GM21360 (cell line): ENCODE measurements at regions not wholly inside any gene's neighbourhood (a gene's known extent, or its start where the extent isn't known, plus 50 kb on each side); places are given as distances from the start of the nearest gene placed in this dataset.
"Not testable (repeated sequence)": the region's sequence is repeated elsewhere in the genome, so short reads cannot be mapped to it uniquely, and the experiment has no call there.

Source experiments
- ATAC-seq: cut with Tn5 transposase; IDR thresholded peaks from one replicate; pipeline ENCODE4 v1.9.1; 2021; ENCODE audit warnings: mild to moderate bottlenecking, moderate library complexity; ENCODE audit not compliant: unreplicated experiment

DNA sequence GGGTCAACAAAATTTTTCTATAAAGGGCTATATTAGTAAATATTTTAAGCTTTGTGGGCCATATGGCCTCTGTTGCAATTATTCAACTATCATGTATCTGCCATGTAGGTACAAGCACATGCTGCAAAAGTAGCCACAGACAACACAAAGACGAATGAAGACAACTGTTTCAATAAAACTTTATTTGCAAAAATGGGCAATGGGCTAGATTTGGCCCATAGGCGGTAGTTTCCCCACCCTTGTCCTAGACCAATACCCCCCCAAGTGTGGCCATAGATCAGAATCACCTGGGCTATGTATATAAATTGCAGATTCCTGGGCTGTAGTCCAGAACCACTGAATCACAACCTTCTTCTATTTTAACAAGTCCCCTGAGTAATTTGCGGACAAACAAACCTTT, 331.0 kb upstream of the PSMD7 start:
- no peak for ATAC-seq

DNA sequence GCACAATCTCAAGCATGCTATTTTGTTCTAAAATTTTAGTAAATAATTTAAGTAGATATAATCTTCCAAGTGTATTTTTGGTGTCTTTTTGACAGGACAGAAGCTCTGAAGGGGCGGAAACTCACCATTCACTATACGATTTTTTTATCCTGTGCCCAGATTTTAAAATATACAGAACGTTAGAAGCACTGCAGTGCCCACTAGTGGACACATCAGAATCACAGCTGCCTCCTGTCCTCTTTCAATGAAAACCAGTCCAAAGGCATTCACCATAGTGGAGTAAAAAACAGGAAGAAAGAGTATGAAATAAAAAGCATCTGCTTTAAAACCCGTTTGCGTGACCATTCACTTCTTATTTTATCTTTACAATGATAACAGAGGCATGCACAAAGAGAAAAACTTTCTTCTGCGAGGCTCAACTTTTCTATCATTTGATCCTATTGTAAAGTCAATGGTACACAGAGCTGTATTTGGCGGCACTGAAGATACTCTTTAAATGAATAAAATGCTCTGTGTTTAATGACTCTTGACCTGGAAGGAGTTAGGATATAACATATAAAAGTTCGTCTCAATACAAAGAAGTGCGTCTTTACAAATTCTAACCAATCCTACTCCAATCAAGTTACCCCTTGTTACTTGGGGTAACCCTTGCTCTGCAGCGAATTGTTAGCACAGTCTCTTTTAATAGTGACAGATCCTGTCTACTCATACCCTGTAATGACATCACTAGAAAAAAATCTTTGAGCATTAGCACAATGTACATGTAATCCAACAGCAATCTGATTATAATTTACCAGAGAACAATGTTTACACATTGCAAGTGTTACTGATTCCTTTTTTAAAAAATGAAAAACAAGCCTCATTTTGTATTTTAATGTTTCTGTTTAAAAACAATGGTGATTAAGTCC, 339.8 kb upstream of the PSMD7 start:
- no peak for ATAC-seq

DNA sequence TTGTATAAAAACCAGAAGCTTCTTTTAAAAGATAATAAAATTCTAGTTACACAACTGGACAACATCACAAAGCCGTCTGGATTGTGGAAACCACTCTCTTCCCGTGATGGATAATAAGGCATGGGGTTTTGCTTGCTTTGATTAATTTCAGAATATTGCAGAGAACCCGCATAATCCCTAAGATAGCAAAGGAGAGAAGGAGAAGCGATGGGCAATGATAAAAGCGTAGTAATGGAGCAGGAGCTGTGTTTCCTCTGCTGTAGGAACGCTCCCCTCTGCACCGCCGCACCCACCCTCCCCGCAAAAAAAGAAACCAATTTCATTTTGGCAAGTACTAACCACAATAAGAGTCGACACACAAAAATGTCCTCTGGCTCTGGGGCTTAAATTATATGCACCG, 340.9 kb upstream of the PSMD7 start:
- ATAC-seq = no peak

DNA sequence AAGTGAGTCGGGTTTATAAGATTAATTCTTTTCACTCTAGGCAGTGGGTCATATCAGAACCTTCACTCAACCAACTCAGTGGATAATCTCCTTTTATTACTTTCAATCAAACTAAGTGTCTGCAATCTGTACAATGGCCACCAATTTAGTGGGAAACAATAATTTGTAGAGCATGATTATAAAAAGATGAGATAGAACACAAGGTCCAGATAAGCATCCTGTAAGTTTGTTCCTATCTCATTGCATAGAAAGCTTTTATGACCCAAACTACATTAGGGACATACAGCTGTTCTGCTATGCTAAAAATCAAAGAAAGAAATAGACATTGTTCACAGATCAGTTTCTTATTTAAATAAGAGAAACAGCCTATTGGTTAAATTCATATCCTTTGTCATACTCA, 341.4 kb upstream of the PSMD7 start:
- no peak for ATAC-seq

DNA sequence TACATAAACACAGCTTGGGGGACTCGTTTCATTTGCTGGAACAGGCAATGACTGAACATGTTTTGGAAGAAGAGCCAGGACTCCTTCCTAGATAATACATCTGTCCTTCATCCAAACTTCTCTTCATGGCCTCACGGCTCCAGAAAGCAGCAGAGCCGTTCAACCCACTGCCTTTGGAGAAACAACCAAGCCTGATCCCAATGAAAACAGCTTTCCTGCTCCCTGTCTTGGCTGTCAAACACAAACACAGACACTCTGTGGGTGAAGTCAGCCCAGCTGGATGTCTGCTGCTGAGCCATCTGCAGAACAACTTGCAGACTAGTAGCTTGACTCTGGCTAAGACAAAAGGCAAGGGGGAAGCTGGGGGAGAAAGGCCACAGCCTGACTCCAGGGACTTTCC, 345.1 kb upstream of the PSMD7 start:
- ATAC-seq = no peak

DNA sequence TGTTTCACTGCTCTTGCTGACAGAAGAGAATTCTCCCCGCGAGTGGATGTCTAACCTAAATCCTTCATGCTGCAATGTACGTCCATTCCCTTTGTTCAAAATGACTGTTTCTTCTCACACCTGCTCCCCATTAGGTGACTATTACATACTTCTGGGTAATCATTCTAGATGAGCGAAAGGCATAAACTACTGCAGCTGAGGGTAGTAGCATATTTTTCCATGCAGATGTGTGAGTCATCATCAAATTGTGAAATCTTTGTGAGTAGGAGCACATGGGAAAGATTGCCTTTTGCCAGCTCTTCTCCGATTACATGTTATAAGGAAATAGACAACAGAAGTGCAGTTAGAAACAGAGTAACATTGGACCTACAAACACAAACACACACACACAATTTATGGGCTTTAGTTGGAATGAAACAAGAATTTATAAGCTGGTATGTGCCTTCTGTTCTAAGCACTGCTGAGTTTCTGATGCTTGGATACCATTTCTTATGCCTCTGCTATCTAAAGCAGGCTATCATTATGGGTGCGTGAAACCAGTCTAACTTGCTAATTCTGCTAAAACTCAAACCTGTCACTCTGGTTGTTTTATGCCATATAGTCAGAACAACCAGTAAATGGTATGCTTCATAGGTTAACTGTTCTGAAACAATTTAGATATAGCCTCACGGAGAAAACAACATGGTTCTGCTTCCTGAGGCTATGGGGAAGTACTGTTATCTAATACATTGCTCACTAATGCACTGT, 346.9 kb upstream of the PSMD7 start:
- no peak for ATAC-seq

DNA sequence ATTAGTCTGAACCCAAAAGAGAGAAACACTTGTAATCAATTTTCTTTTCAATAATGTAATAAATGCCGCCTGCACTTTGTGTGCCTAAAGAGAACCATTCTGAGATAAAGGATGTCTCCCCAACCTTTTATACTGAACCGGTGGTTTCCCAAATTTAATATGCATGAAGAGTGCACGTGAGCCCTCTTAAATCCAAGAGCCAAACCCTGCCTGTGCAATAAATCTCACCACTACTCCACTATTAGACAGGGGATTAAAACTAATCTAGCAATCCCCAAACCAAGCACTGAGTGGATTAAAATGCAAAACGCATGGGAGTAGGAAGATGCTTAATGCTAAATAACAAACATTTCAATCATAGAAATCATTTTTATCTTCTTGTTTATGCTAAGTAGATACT, 351.0 kb upstream of the PSMD7 start:
- ATAC-seq = no peak

DNA sequence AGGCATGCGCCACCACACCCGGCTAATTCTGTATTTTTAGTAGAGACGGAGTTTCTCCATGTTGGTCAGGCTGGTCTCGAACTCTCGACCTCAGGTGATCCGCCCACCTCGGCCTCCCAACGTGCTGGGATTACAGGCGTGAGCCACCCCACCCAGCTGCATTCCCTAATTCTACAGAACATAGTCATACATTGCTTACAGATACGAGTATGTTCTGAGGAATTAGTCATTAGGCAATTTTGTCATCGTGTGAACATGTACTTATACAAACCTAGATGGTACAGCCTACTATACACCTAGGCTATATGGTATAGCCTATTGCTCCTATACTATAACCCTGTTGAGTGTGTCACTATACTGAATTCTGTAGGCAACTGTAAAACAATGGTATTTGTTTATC, 353.4 kb upstream of the PSMD7 start:
- not testable (repeated sequence) for ATAC-seq

DNA sequence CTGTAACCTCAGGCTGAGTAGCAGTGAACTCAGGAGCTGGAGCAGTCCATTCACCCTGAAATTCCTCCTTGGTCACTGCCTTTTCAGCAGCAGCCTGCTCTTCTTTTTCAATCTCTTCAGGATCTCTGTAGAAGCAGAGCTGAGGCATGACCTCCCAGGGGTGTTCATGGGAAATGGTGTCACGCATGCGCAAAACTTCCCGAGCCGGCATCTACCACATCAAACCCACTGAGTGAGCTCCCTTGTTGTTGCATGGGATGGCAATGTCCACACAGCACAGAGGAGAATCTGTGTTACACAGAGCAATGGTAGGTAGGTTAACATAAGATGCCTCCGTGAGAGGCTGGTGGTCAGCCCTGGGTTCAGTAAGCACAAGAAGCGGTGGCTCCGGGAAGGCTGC, 355.8 kb upstream of the PSMD7 start:
- not testable (repeated sequence) for ATAC-seq

DNA sequence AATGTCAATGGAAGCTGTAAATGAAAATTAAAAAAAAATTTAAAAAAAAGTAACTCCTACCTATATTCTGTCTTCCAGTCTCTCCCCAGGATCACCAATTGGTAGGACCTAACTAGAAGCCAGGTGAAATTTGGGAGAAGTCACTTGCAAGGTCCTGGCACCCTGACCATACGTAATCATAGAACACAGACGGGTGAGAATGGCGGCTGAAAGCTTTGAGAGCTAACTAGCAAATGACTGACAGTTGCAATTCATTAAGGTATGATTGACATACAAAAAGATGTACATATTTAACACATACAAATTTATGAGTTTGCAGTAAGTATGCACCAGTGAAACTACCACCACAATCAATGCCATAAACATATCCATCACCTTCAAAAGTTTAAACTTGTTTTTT, 372.7 kb upstream of the PSMD7 start:
- ATAC-seq = no peak

DNA sequence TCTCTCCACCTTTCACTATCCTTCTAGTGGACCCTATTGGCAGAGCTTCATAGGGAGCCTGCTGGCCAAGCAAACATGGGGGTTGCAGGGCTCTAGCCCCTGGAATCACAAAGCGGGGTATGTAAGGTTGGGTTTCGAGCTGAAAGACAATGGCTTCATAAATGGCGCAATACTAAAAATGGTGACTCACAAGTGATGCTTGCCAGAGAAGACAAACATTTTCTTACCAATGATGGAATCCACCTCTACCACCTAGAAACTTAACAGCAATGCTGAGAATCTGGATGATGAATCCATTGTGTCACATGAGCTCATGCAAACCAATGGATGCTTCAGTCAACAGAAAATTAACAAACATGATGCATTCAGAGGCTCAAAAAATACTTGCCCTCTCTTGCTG, 375.3 kb upstream of the PSMD7 start:
- ATAC-seq = no peak

DNA sequence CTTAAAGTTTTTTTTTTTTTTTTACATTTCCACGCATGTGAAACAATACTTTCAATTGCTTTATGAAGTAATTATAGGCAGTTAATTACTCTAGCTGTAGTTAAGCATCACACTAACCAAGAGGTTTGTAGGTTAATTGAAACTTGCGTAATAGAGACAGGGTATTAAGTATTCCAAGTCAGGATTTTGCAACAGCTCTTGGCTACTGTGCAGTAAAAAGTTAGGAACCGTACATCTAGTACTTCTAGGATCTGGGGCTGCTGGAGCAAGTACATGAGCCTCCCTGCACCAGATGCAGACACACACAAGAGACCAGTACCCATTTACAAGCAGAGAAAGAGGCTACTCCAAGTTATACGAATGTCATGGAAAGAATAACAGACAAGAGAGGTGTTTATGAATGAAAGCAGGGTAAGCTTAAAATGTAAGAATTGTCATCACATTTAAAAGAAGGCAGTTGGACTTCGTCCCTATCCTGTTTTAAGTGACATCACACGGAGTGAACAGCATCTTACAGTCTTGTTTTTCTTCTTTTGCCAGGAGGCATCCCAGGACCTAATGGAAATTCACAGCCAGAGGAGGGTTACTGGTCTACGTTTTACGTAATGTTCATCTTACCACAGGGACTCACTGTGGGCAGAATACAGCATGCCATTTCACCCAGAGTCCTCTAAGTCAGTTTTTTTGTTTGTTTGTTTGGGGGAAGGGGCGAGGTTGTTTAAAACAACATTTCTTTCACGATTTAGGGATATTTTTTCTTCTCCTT, 379.6 kb upstream of the PSMD7 start:
- ATAC-seq = no peak

DNA sequence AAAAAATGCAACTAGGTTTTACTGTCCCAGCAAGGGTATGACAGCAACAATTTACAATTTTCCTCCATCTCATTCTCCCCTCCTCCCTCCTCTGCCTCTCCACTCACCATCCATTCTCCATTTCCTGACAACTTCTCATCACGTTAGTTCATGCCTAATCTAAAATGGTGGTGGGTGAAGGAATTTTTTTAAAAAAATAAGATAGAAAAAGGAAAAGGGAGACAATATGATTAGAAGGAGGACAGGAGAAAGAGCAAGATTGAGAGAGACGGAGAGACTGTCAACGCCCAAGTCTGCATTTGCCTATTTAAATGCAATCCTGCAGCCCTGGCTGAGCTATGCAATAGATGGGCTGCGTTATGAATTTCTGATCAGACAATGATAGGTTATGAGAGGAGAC, 380.7 kb upstream of the PSMD7 start:
- ATAC-seq = no peak

DNA sequence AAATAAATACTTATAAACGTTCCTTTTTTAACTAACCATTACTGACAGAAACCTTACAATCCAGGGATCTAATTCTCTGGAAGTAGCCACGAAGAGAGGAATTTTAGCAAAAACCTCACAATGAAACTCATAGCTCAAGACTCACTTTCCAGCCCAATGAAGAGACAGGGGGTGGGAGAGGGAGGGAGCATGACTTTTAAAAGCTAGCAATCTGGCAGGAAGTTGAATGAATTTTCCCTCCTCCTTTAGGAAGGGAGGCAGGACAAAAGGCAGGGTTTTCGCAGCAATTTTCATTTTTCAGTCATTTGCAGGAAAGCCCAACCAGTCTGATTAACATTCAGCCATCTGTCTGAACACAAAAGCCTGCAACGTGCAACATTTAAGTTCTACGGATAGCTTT, 381.5 kb upstream of the PSMD7 start:
- ATAC-seq = no peak

DNA sequence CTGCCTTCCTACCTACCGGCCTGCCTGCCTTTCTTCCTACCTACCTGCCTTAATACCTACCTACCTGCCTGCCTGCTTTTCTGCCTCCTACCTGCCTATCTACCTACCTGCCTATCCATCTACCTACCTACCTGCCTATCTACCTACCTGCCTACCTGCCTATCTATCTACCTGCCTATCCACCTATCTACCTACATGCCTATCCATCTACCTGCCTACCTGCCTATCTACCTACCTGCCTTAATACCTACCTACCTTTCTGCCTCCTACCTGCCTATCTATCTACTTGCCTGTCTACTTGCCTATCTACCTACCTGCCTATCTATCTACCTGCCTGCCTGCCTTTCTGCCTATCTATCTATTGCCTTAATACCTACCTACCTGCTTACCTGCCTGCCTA, 383.8 kb upstream of the PSMD7 start:
- ATAC-seq = no peak

DNA sequence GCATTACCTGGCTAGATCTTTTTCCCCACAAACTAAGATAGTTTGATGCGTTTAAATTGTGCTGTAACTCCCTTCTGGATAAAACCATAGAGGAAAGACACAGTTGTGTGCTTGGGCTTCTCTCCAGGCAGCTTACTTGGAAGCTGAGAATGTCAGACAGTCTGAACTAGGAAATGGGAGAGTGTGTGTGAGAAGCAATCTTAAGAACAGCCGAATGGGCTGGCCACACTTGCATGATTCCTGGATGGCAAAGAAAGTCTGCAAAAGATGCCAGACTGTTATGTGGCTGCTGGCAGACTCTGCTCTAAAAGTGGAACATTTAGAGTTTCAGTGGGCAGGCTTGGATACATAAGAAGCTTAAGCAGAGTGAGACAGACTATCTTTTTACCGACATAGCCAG, 384.3 kb upstream of the PSMD7 start:
- ATAC-seq = no peak

DNA sequence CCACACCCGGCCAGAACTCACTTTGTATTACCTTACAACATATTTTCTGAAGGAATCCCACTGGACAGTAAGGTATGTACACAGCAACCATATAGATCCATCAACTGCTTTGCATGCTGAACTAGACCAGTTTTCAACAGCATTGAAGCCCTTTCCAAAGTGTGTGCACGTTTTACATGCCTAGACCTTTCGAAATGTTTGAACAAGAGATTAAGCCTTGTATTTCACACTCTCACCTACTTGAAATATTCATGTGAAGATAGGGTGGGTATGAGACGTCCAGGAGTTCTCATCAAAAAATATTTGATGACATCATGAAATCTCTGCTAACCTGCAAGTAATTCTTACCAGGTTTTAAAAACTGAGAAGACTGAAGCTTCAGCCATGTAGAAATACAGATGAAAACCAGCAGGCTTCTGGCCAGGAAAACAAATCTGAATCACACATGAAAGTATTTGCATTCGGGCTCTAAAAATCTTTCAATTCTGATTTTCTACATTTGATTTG, 387.0 kb upstream of the PSMD7 start:
- ATAC-seq = no peak

DNA sequence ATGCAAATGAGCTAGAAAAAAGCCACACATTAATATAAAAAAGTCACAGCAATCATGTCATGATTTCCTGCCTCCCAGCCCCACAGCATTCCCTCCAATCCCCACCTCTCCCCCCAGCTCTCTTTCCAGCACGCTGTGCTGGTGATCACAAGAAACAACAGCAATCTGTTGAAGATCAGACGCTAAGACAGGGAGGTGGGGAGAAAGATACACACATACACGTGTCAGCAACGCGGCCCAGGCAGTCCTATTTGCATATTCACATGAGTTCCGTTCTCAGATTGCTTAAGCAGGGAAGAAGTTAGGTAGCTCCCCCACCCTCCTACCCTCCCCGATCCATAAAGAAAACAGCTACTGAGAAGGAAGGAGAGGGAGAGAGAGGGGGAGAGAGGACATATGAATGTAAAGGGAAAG, 405.5 kb upstream of the PSMD7 start:
- ATAC-seq = no peak

DNA sequence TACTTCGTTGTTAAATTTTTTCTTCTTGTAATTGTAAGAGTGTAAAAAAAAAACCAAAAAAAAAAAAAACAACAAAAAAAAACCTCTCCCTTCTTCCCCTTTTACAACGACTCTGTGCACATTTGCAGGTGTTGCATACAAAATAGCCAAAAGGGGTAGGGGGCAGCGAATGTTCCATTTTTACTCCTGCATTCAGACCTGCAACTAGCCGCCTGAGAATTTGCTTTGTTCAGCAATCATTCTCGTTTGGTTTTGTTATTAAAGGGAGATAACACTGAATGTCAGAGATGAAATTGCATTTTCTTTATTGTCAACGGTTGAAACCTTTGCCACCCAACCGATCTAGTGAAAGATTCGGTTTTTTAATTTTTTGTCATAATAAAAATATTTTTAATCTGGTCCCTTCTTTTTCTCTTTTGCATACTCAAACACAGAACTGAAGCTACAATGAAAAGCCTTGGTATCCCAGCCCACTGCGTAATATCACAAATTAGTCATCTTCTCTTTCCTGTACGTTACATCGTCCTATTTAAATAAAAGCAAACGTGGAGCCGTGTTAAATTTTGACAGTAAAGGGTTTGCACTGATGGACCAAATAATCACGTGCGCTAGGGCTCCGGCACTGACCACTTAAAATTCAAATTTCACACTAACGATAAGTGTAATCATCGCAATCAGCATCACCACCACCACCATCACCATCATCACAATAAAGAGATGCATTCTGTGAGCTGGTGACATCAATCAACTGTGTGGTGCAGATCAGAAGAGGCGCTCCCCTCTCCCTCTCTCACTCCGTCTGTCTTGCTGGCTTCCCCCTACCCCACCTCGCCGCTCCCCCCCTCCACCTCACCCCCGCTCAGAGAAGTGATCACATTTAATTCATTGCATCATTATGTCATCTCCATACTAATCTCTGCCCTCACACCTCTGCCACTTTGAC, 406.2 kb upstream of the PSMD7 start:
- no peak for ATAC-seq

DNA sequence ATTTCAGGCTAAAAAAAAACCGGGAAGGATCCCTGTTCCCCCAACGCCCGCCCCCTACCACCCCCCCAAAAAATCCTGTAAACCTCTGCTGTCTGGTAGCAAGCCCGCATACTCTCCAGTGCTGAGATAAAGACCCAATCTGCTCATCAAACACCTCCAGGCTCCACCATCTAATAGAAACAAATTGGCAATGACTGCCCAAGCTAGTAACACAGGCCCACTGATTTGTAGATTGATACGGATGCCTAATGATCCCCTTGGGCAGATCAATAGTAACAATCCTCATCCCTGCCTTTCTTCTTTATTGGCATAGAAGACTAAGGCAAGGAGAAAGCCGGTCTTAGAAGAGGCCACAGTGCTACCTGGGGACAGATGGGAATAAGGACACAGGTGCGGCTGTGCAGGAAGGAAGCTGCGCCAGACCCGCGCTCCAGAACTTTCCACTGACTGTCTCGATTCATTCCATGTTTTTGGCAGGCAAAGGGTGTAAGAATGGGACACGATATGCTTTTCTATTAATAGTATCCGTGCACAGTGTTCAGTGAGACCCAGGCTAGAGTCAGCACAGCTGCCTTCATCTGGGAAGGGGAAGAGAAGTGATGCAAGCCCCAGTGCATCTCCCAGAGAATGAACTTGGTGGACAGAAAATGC, 407.6 kb upstream of the PSMD7 start:
- no peak for ATAC-seq
